H1 (cell line): ENCODE measurements at regions not wholly inside any gene's neighbourhood (a gene's known extent, or its start where the extent isn't known, plus 50 kb on each side); places are given as distances from the start of the nearest gene placed in this dataset.

Experiments used
- CTCF ChIA-PET: fragments of 300-600 bp; sonication (Branson Sonifier 250); formaldehyde crosslinking; loops from one replicate; lab custom pipeline; 2021; ENCODE audit not compliant: partially characterized antibody; lab: Charles Lee
- POLR2A ChIA-PET: fragments of 300-600 bp; sonication (Branson Sonifier 250); formaldehyde crosslinking; loops from one replicate; lab custom pipeline; 2021; ENCODE audit warnings: inconsistent platforms; ENCODE audit not compliant: partially characterized antibody; lab: Charles Lee
- DNase-seq, 2 experiments: peaks; one replicate each; pipeline versions ENCODE4 v3.0.0 to v3.0.0-alpha.2; 2010 to 2022; ENCODE audit warnings: low spot score in 2 of 2, low read depth in 1 of 2, mixed read lengths in 1 of 2
- FAIRE-seq: peaks from 2 replicates; lab custom pipeline; 2011; peaks lifted over from hg19 to GRCh38; lab: Jason Lieb, UNC
- H2AFZ ChIP-seq: 2 replicates; pipeline ENCODE4 v1.8.1; 2012; ENCODE audit warnings: low read length, inconsistent platforms
- H2AK5ac ChIP-seq: 2 replicates; pipeline ENCODE4 v1.6.1; 2013; ENCODE audit warnings: low read depth, low read length
- H2BK120ac ChIP-seq: replicated peaks from 2 replicates; pipeline ENCODE3; 2013; ENCODE audit warnings: low read depth, low read length, inconsistent platforms
- H2BK12ac ChIP-seq: 2 replicates; pipeline ENCODE4 v1.6.1; 2013; ENCODE audit warnings: low read depth, low read length
- H2BK15ac ChIP-seq: 2 replicates; pipeline ENCODE4 v1.6.1; 2013; ENCODE audit warnings: low read length
- H2BK20ac ChIP-seq: 2 replicates; pipeline ENCODE4 v1.6.1; 2013; ENCODE audit warnings: low read length
- H2BK5ac ChIP-seq: 2 replicates; pipeline ENCODE4 v1.6.1; 2013; ENCODE audit warnings: low read depth, low read length
- H3K14ac ChIP-seq: 2 replicates; pipeline ENCODE4 v1.6.1; 2013; ENCODE audit warnings: inconsistent platforms; ENCODE audit not compliant: insufficient read length
- H3K18ac ChIP-seq: 2 replicates; pipeline ENCODE4 v1.6.1; 2013; ENCODE audit warnings: low read length; ENCODE audit errors: extremely low read depth
- H3K23ac ChIP-seq: 2 replicates; pipeline ENCODE4 v1.6.1; 2013; ENCODE audit warnings: inconsistent platforms; ENCODE audit not compliant: insufficient read length
- H3K23me2 ChIP-seq: 2 replicates; pipeline ENCODE4 v1.6.1; 2013; ENCODE audit warnings: low read depth, low read length
- H3K27ac ChIP-seq: 2 replicates; pipeline ENCODE4 v1.6.1; 2011; ENCODE audit warnings: low read depth, low read length, inconsistent platforms
- H3K27me3 ChIP-seq, 4 experiments: replicated peaks in 1 of 4; 1 replicate in 1 of 4; 2 replicates in 3 of 4; pipeline versions ENCODE4 v1.6.1 to v1.8.1; 2011 to 2013; ENCODE audit warnings: low read length in 3 of 4, mild to moderate bottlenecking in 3 of 4, inconsistent platforms in 2 of 4, mixed read lengths in 2 of 4, moderate library complexity in 1 of 4; ENCODE audit not compliant: control insufficient read depth in 3 of 4, insufficient read depth in 3 of 4; ENCODE audit errors: extremely low read depth in 1 of 4
- H3K36me3 ChIP-seq, 4 experiments: 2 replicates each; pipeline versions ENCODE4 v1.6.1 to v1.8.1; 2011 to 2013; ENCODE audit warnings: mild to moderate bottlenecking in 4 of 4, low read length in 3 of 4, moderate library complexity in 2 of 4, control low read depth in 1 of 4, inconsistent platforms in 1 of 4; ENCODE audit not compliant: insufficient read depth in 4 of 4, control insufficient read depth in 2 of 4
- H3K4ac ChIP-seq: replicated peaks from 2 replicates; pipeline ENCODE3; 2013; ENCODE audit warnings: low read length, low read depth, mixed read lengths, inconsistent platforms; ENCODE audit not compliant: insufficient read length
- H3K4me1 ChIP-seq, 4 experiments: replicated peaks in 1 of 4; 1 replicate in 1 of 4; 2 replicates in 3 of 4; pipeline versions ENCODE4 v1.6.1 to v1.8.1; 2011 to 2013; ENCODE audit warnings: low read length in 3 of 4, inconsistent platforms in 2 of 4, mixed read lengths in 1 of 4; ENCODE audit not compliant: insufficient read depth in 4 of 4, control insufficient read depth in 3 of 4
- H3K4me2 ChIP-seq, 2 experiments: 2 replicates each; pipeline versions ENCODE4 v1.6.1 to v1.8.1; 2011 to 2013; ENCODE audit warnings: low read depth in 2 of 2, low read length in 2 of 2, control low read depth in 1 of 2, inconsistent platforms in 1 of 2, mild to moderate bottlenecking in 1 of 2; ENCODE audit not compliant: insufficient read depth in 1 of 2
- H3K4me3 ChIP-seq, 4 experiments: fragments of 200-600, 300-600 bp in 1 of 4; sonication (generic), shearing (Covaris generic), sonication (Bioruptor Twin) in 1 of 4; 2 replicates each; pipeline versions ENCODE4 v1.5.1 to v1.8.1; 2011 to 2016; ENCODE audit warnings: low read length in 4 of 4, low read depth in 3 of 4, control low read depth in 2 of 4, inconsistent platforms in 2 of 4, mild to moderate bottlenecking in 2 of 4, mixed read lengths in 1 of 4, moderate library complexity in 1 of 4; ENCODE audit not compliant: insufficient read depth in 2 of 4; ENCODE audit errors: extremely low read depth in 1 of 4
- H3K56ac ChIP-seq: replicated peaks from 2 replicates; pipeline ENCODE3; 2013; ENCODE audit warnings: low read depth, mild to moderate bottlenecking, mixed read lengths, low read length, inconsistent platforms; ENCODE audit not compliant: insufficient read length
- H3K79me1 ChIP-seq: 2 replicates; pipeline ENCODE4 v1.6.1; 2013; ENCODE audit warnings: low read depth, low read length, control low read depth
- H3K79me2 ChIP-seq, 2 experiments: 2 replicates each; pipeline versions ENCODE4 v1.6.1 to v1.8.1; 2012 to 2013; ENCODE audit warnings: low read length in 2 of 2, mild to moderate bottlenecking in 2 of 2, inconsistent platforms in 1 of 2; ENCODE audit not compliant: insufficient read depth in 2 of 2, control insufficient read depth in 1 of 2
- H3K9ac ChIP-seq, 4 experiments: replicated peaks in 1 of 4; 1 replicate in 1 of 4; 2 replicates in 3 of 4; pipeline versions ENCODE4 v1.6.1 to v1.8.1; 2011 to 2013; ENCODE audit warnings: low read depth in 3 of 4, low read length in 3 of 4, control low read depth in 2 of 4, mild to moderate bottlenecking in 2 of 4, moderate library complexity in 2 of 4, inconsistent platforms in 1 of 4; ENCODE audit errors: extremely low read depth in 1 of 4
- H3K9me3 ChIP-seq, 2 experiments: 2 replicates each; pipeline versions ENCODE4 v1.6.1 to v1.8.1; 2012 to 2013; ENCODE audit warnings: mild to moderate bottlenecking in 2 of 2, moderate library complexity in 2 of 2, control low read depth in 1 of 2, inconsistent platforms in 1 of 2, low read depth in 1 of 2, low read length in 1 of 2, mixed read lengths in 1 of 2; ENCODE audit not compliant: insufficient read depth in 2 of 2
- H4K20me1 ChIP-seq, 2 experiments: replicated peaks in 1 of 2; 2 replicates each; pipeline versions ENCODE3 to v1.8.1; 2011 to 2013; ENCODE audit warnings: inconsistent platforms in 2 of 2, low read length in 2 of 2, mild to moderate bottlenecking in 1 of 2; ENCODE audit not compliant: insufficient read depth in 2 of 2, control insufficient read depth in 1 of 2
- H4K5ac ChIP-seq: 2 replicates; pipeline ENCODE4 v1.6.1; 2013; ENCODE audit warnings: low read length, low read depth, mixed read lengths, inconsistent platforms; ENCODE audit not compliant: insufficient read length
- H4K8ac ChIP-seq: 2 replicates; pipeline ENCODE4 v1.8.0; 2013; ENCODE audit warnings: mild to moderate bottlenecking, moderate library complexity, low read length, inconsistent platforms; ENCODE audit not compliant: insufficient read depth; ENCODE audit errors: extremely low read depth
- H4K91ac ChIP-seq: replicated peaks from 2 replicates; pipeline ENCODE3; 2013; ENCODE audit warnings: low read length, mixed read lengths, inconsistent platforms; ENCODE audit not compliant: insufficient read length
- ASH2L ChIP-seq: fragments of 200-600, 300-600 bp; sonication (generic); IDR thresholded peaks from one replicate; pipeline ENCODE4 v1.7.1; 2017; ENCODE audit warnings: low read length
- CBX5 ChIP-seq: fragments of 300-800, 300-1000 bp; sonication (generic); IDR thresholded peaks from 2 replicates; pipeline ENCODE4 v1.7.1; 2016; ENCODE audit warnings: antibody characterized with exemption, low read length, low read depth
- CBX8 ChIP-seq: fragments of 300-800, 300-1000 bp; sonication (generic); IDR thresholded peaks from 2 replicates; pipeline ENCODE4 v1.7.1; 2016; ENCODE audit warnings: low read depth, low read length, borderline replicate concordance
- E2F6 ChIP-seq: IDR thresholded peaks from 2 replicates; pipeline ENCODE4 v1.6.1; 2012; ENCODE audit warnings: inconsistent platforms
- FOSL1 ChIP-seq: IDR thresholded peaks from 2 replicates; pipeline ENCODE4 v1.6.1; 2011; ENCODE audit warnings: mild to moderate bottlenecking, low read depth, low read length, moderate library complexity; ENCODE audit not compliant: insufficient read depth
- GTF2F1 ChIP-seq: IDR thresholded peaks from 2 replicates; pipeline ENCODE4 v1.6.1; 2012; ENCODE audit warnings: low read depth, low read length, improper control_type of control experiment, borderline replicate concordance
- POU5F1 ChIP-seq: IDR thresholded peaks from 2 replicates; pipeline ENCODE4 v1.6.1; 2011; ENCODE audit warnings: low read depth, mild to moderate bottlenecking, low read length, moderate library complexity
- RBBP5 ChIP-seq: IDR thresholded peaks from 2 replicates; pipeline ENCODE4 v1.7.1; 2012; ENCODE audit warnings: low read depth, mild to moderate bottlenecking, inconsistent platforms, low read length, moderate library complexity, borderline replicate concordance
- RNF2 ChIP-seq: fragments of 200-900, 300-1000 bp; sonication (generic); IDR thresholded peaks from 2 replicates; pipeline ENCODE4 v1.7.1; 2016; ENCODE audit warnings: borderline replicate concordance, low read depth, mild to moderate bottlenecking, antibody characterized with exemption, low read length; ENCODE audit not compliant: poor library complexity, severe bottlenecking; ENCODE audit errors: missing control alignments
- SUZ12 ChIP-seq: fragments of 200-600 bp; sonication (generic); IDR thresholded peaks from 2 replicates; pipeline ENCODE4 v1.6.1; 2012; ENCODE audit warnings: mild to moderate bottlenecking, inconsistent platforms, low read length, moderate library complexity, mixed read lengths
- USF2 ChIP-seq: IDR thresholded peaks from 2 replicates; pipeline ENCODE4 v1.6.1; 2011; ENCODE audit warnings: low read length, improper control_type of control experiment
- WGBS, 2 experiments: shearing (Covaris generic) in 1 of 2; methylation state at CpG; one replicate each; pipeline versions ENCODE4 v1.1.6 to v1.1.7; 2013 to 2015; ENCODE audit warnings: low lambda C conversion rate in 2 of 2, mixed read lengths in 2 of 2, inconsistent platforms in 1 of 2, low coverage in 1 of 2, missing lambda C conversion rate in 1 of 2; ENCODE audit not compliant: insufficient replicate concordance in 2 of 2, insufficient coverage in 1 of 2, insufficient read length in 1 of 2; ENCODE audit errors: extremely low coverage in 1 of 2, missing lambda C conversion rate in 1 of 2; 5-methylcytosine and 5-hydroxymethylcytosine counted together

- H3K9ac ChIP-seq = no peak overlapping the region
- no peaks in the 10 kb centered on the region for H4K20me1 ChIP-seq
- H2AK5ac ChIP-seq = no peak overlapping the region
- TF ChIP-seq POU5F1 = no peak
- no peak for TF ChIP-seq SUZ12
- no peak for TF ChIP-seq CBX8
- no peak for TF ChIP-seq GTF2F1
- TF ChIP-seq CBX5 = no peak
- no peak for TF ChIP-seq USF2
- no peak for TF ChIP-seq RBBP5
- TF ChIP-seq ASH2L = no peak
- TF ChIP-seq E2F6 = no peak
- no peak for TF ChIP-seq RNF2
- TF ChIP-seq FOSL1 = no peak
- H3K36me3 ChIP-seq = no peaks in the 10 kb centered on the region
- H2BK12ac ChIP-seq = no peak overlapping the region
- no peak overlapping the region for H3K18ac ChIP-seq
- H3K4ac ChIP-seq = no peak overlapping the region
- no peak for DNase-seq
- no peak overlapping the region for H3K4me3 ChIP-seq
- no peak overlapping the region for H3K14ac ChIP-seq
- no peak for FAIRE-seq
- H2BK15ac ChIP-seq = no peak overlapping the region
- no peak overlapping the region for H2BK20ac ChIP-seq
- no peak overlapping the region for H2BK5ac ChIP-seq
- H2AFZ ChIP-seq = no peak overlapping the region
- H3K56ac ChIP-seq = no peak overlapping the region
- H4K8ac ChIP-seq = no peak overlapping the region
- no peaks in the 10 kb centered on the region for H3K4me1 ChIP-seq
- WGBS, 2 experiments = 90% methylated on average over 2 of the region's 2 CpGs; no CpG with 5 or more reads in 1 of the 2 experiments
- CTCF ChIA-PET = interaction anchor here (1.2 kb wide), 1 partner anchor 18 kb away, joined by 7 read pairs; no protein-coding TSS in a partner anchor
- no peak overlapping the region for H3K4me2 ChIP-seq
- H3K27me3 ChIP-seq = no peaks in the 10 kb centered on the region
- no peak overlapping the region for H3K27ac ChIP-seq
- no peaks in the 10 kb centered on the region for H3K9me3 ChIP-seq
- H3K79me1 ChIP-seq = no peaks in the 10 kb centered on the region
- no peak overlapping the region for H3K23ac ChIP-seq
- H3K79me2 ChIP-seq = no peaks in the 10 kb centered on the region
- H3K23me2 ChIP-seq = no peaks in the 10 kb centered on the region
- POLR2A ChIA-PET = no interaction called here
- no peak overlapping the region for H2BK120ac ChIP-seq
- no peak overlapping the region for H4K5ac ChIP-seq
- no peak overlapping the region for H4K91ac ChIP-seq
These were observed 190.4 kb upstream of the USP25 start for GRCh38 chr21:15539376-15539775.
